ENCODE measurements at regions not wholly inside any gene's neighbourhood (a gene's known extent, or its start where the extent isn't known, plus 50 kb on each side); places are given as distances from the start of the nearest gene placed in this dataset.
"Not testable (repeated sequence)": the region's sequence is repeated elsewhere in the genome, so short reads cannot be mapped to it uniquely, and the experiment has no call there.

DNA sequence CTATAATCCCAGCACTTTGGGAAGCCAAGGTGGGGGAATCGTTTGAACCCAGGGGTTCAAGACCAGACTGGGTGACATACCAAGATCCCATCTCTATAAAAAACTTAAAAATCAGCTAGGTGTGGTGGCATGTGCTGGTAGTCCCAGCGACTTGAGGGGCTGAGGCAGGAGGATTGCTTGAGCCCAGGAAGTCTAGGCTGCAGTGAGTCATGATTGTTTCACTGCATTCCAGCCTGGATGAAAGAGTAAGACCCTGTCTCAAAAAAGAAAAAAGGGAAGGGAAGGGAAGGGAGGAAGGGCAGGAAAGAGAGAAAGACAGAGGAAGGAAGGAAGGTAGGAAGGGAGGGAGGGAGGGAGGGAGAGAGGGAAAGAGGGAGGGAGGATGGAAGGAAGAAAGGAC is 133.7 kb upstream of the LRRN1 start:
- no peak overlapping the region for H3K27ac ChIP-seq (ENCODE audit: low read depth, low read length)
- H3K4me1 ChIP-seq (ENCODE audit: control insufficient read depth, insufficient read depth, low read length) = no peaks in the 10 kb centered on the region
- no peak overlapping the region for H3K4me3 ChIP-seq (ENCODE audit: low read depth, low read length)
- no peak for DNase-seq (ENCODE audit: low read depth in 4 of 6, low spot score in 6 of 6)
- no peaks in the 10 kb centered on the region for H3K27me3 ChIP-seq (ENCODE audit: control insufficient read depth, insufficient read depth, low read length)
- H3K9me3 ChIP-seq (ENCODE audit: control insufficient read depth, insufficient read depth, low read length) = no peaks in the 10 kb centered on the region
- H3K36me3 ChIP-seq (ENCODE audit: control insufficient read depth, insufficient read depth, low read length) = no peaks in the 10 kb centered on the region
- 73% methylated on average over 1 of the region's 2 CpGs for WGBS (ENCODE audit: insufficient coverage)

DNA sequence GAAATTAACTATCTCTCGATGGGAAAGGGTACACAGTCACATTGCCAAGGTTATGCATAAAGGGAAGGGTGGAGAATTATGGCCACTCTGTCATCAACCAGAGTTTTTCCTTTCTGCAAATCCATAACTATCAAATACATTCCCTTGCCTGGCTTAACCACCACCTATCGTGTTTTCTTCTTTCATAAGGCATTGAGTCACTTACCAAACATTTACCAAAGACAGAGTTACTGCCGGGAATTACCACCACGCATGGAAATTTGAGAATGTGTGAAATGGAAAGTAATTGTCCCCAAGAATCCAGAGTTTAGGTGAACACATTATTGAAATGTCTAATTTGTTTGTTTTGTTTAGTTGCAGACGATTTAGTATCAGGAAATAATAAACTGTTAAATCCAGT is 134.3 kb upstream of the LRRN1 start:
- H3K27me3 ChIP-seq (ENCODE audit: control insufficient read depth, insufficient read depth, low read length) = no peaks in the 10 kb centered on the region
- H3K4me3 ChIP-seq (ENCODE audit: low read depth, low read length) = no peak overlapping the region
- no CpG with 5 or more reads among the region's 5 CpGs for WGBS (ENCODE audit: insufficient coverage)
- no peak for DNase-seq (ENCODE audit: low read depth in 4 of 6, low spot score in 6 of 6)
- no peaks in the 10 kb centered on the region for H3K9me3 ChIP-seq (ENCODE audit: control insufficient read depth, insufficient read depth, low read length)
- H3K4me1 ChIP-seq (ENCODE audit: control insufficient read depth, insufficient read depth, low read length) = no peaks in the 10 kb centered on the region
- no peaks in the 10 kb centered on the region for H3K36me3 ChIP-seq (ENCODE audit: control insufficient read depth, insufficient read depth, low read length)
- no peak overlapping the region for H3K27ac ChIP-seq (ENCODE audit: low read depth, low read length)

- Histone ChIP-seq H3K4me1 (ENCODE audit: control insufficient read depth, insufficient read depth, low read length) (no peaks in the 10 kb centered on the region), H3K9me3 (ENCODE audit: control insufficient read depth, insufficient read depth, low read length) (no peaks in the 10 kb centered on the region), H3K27ac (ENCODE audit: low read depth, low read length) (no peak overlapping the region), H3K27me3 (ENCODE audit: control insufficient read depth, insufficient read depth, low read length) (no peaks in the 10 kb centered on the region), H3K4me3 (ENCODE audit: low read depth, low read length) (no peak overlapping the region), H3K36me3 (ENCODE audit: control insufficient read depth, insufficient read depth, low read length) (no peaks in the 10 kb centered on the region)
- DNase-seq (ENCODE audit: low read depth in 4 of 6, low spot score in 6 of 6) = peak in 1 of 6 donors; percentile 39
- no CpG with 5 or more reads among the region's 4 CpGs for WGBS (ENCODE audit: insufficient coverage)
Measured at GRCh38 chr3:3662610-3663009, 136.6 kb upstream of the LRRN1 start.

DNA sequence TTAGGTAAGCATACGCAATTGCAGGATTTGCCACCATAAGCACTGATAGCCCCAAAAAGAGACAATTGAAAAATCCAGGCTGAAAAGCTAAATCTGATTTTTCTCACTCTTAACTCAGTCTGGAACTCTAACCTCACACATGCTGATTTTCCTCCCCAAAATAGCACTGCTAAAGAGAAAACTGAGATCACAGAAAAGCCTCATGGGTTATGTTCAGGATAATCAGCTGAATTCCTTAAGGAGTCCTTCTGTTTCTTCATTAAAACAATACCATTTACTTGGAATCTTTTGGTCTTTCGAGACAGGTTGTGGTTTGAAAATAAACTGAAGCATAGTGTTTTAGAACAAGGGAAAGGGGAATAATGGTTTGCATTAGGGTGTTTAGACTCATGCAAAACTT is 144.3 kb upstream of the LRRN1 start:
- DNase-seq (ENCODE audit: low read depth in 4 of 6, low spot score in 6 of 6) = peak in 2 of 6 donors; percentile 49 to 79
- H3K36me3 ChIP-seq (ENCODE audit: control insufficient read depth, insufficient read depth, low read length) = no peaks in the 10 kb centered on the region
- no peaks in the 10 kb centered on the region for H3K4me1 ChIP-seq (ENCODE audit: control insufficient read depth, insufficient read depth, low read length)
- WGBS (ENCODE audit: insufficient coverage) = 100% methylated on average over 1 of the region's 2 CpGs
- no peak overlapping the region for H3K27ac ChIP-seq (ENCODE audit: low read depth, low read length)
- H3K27me3 ChIP-seq (ENCODE audit: control insufficient read depth, insufficient read depth, low read length) = no peaks in the 10 kb centered on the region
- no peaks in the 10 kb centered on the region for H3K9me3 ChIP-seq (ENCODE audit: control insufficient read depth, insufficient read depth, low read length)
- no peak overlapping the region for H3K4me3 ChIP-seq (ENCODE audit: low read depth, low read length)

DNA sequence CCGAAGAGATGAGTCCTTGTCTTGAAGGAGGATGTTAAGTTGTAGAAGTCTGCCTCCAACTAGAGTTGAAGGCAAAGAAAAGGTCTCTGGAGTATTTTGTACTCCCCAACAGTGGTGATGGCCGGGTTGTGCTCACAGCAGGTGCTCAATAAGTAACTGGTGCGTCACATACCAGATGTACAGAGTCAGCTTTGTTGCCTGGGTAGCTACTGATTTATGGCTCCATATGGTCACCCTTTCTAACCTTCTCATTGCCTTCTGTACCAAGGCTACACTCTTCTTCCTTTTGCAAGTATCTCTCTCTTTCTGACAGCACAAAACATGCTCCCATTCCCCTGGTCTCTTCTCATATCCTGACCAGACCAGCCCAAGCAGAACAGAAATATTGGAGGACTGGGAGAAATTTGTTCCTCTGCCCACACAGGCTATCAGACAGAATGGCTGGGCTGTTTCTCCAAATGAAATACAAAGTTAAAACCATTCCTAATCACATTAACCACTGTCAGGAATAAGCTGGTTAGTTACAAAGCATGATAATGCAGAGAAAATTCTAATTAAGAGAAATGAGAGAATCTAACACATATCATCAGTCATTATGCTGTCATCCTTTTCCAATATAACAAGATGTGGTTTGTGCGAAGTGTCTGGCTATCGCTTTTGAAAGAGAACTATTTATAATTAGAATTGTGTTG is 150.1 kb upstream of the LRRN1 start:
- WGBS (ENCODE audit: insufficient coverage) = 57% methylated on average over 3 of the region's 5 CpGs
- peak in 1 of 6 donors; percentile 53 for DNase-seq (ENCODE audit: low read depth in 4 of 6, low spot score in 6 of 6)
- Histone ChIP-seq H3K36me3 (ENCODE audit: control insufficient read depth, insufficient read depth, low read length) (no peaks in the 10 kb centered on the region), H3K4me1 (ENCODE audit: control insufficient read depth, insufficient read depth, low read length) (no peaks in the 10 kb centered on the region), H3K9me3 (ENCODE audit: control insufficient read depth, insufficient read depth, low read length) (no peaks in the 10 kb centered on the region), H3K4me3 (ENCODE audit: low read depth, low read length) (no peak overlapping the region), H3K27ac (ENCODE audit: low read depth, low read length) (no peak overlapping the region), H3K27me3 (ENCODE audit: control insufficient read depth, insufficient read depth, low read length) (no peaks in the 10 kb centered on the region)

DNA sequence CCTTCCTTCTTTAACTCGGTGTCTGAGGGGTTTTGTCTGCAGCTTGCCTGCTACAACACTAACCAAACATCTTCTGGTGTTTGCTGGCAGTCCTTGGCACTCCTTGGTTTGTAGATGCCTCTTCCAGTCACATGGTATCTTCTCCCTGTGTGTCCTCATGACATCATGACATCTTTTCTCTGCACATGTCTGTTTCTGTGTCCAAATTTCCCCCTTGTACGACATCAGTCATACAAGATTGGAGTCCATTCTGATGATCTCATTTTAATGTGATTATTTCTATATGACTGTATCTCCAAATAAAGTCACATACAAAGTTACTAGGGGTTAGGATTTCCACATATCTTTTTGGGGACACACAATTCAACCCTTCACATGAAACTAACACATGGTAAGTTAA is 152.3 kb upstream of the LRRN1 start:
- DNase-seq (ENCODE audit: low read depth in 4 of 6, low spot score in 6 of 6) = no peak
- WGBS (ENCODE audit: insufficient coverage) = 80% methylated on average over 1 of the region's 2 CpGs
- Histone ChIP-seq H3K9me3 (ENCODE audit: control insufficient read depth, insufficient read depth, low read length) (no peaks in the 10 kb centered on the region), H3K27ac (ENCODE audit: low read depth, low read length) (no peak overlapping the region), H3K36me3 (ENCODE audit: control insufficient read depth, insufficient read depth, low read length) (no peaks in the 10 kb centered on the region), H3K4me1 (ENCODE audit: control insufficient read depth, insufficient read depth, low read length) (no peaks in the 10 kb centered on the region), H3K4me3 (ENCODE audit: low read depth, low read length) (no peak overlapping the region), H3K27me3 (ENCODE audit: control insufficient read depth, insufficient read depth, low read length) (no peaks in the 10 kb centered on the region)

DNA sequence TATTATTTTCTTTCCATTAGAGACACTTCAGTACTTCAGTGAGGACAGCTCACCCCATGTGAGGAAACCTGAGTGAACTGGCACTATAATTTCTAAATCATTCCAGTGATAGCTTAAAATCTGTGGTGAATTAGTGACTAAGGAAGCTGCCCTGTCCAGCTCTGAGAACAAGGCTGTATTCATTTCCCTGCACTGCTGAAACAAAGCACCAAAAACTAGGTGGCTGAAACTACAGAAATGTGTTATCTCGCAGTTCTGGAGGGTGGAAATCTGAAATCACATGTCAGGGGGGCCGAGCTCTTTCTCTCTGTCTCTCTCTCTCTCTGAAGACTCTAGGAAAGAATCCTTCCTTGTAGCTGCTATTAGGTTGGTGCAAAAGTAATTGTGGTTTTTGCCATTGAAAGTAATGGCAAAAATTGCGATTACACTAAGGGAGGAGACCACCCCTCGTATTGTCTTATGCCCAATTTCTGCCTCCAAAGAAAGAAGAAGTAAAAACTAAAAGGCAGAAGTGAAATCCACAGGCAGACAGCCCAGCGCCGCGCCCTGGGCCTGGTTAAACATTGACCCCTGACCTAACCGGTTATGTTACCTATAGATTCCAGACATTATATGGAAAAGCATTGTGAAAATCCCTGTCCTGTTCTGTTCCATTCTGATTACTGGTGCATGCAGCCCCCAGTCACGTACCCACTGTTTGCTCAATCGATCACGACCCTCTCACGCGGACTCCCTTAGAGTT is 153.0 kb upstream of the LRRN1 start:
- DNase-seq (ENCODE audit: low read depth in 4 of 6, low spot score in 6 of 6); H3K36me3 ChIP-seq (ENCODE audit: control insufficient read depth, insufficient read depth, low read length); H3K9me3 ChIP-seq (ENCODE audit: control insufficient read depth, insufficient read depth, low read length); H3K27me3 ChIP-seq (ENCODE audit: control insufficient read depth, insufficient read depth, low read length); H3K4me3 ChIP-seq (ENCODE audit: low read depth, low read length); H3K4me1 ChIP-seq (ENCODE audit: control insufficient read depth, insufficient read depth, low read length); H3K27ac ChIP-seq (ENCODE audit: low read depth, low read length): not testable (repeated sequence)
- WGBS (ENCODE audit: insufficient coverage) = 94% methylated on average over 9 of the region's 13 CpGs

GRCh38 chr3:3641877-3642455 is 157.3 kb upstream of the LRRN1 start:
- H3K4me1 ChIP-seq (ENCODE audit: control insufficient read depth, insufficient read depth, low read length) = no peaks in the 10 kb centered on the region
- H3K36me3 ChIP-seq (ENCODE audit: control insufficient read depth, insufficient read depth, low read length) = no peaks in the 10 kb centered on the region
- no peak overlapping the region for H3K27ac ChIP-seq (ENCODE audit: low read depth, low read length)
- 93% methylated on average over 2 of the region's 5 CpGs for WGBS (ENCODE audit: insufficient coverage)
- H3K27me3 ChIP-seq (ENCODE audit: control insufficient read depth, insufficient read depth, low read length) = no peaks in the 10 kb centered on the region
- H3K4me3 ChIP-seq (ENCODE audit: low read depth, low read length) = no peak overlapping the region
- peak in 2 of 6 donors; percentile 43 to 87 for DNase-seq (ENCODE audit: low read depth in 4 of 6, low spot score in 6 of 6)
- no peaks in the 10 kb centered on the region for H3K9me3 ChIP-seq (ENCODE audit: control insufficient read depth, insufficient read depth, low read length)

DNA sequence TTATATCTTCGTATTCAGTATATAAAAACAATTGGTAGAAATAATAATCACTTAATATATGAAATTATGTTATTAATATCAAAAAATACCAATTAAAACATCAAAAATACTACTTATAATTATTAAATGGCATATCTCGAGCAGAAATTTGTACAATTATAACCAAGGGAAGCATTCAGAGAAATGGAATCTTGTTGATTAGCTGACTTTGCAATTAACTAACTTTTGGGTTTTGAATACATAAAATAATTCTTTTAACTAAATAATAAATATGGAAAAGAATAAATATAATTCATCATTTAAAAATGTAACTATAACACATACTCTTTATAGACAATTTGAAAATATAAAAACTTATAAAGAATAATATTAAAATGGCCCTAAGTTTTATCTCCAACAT is 160.2 kb upstream of the LRRN1 start:
- WGBS (ENCODE audit: insufficient coverage) = no CpG with 5 or more reads among the region's 2 CpGs

DNA sequence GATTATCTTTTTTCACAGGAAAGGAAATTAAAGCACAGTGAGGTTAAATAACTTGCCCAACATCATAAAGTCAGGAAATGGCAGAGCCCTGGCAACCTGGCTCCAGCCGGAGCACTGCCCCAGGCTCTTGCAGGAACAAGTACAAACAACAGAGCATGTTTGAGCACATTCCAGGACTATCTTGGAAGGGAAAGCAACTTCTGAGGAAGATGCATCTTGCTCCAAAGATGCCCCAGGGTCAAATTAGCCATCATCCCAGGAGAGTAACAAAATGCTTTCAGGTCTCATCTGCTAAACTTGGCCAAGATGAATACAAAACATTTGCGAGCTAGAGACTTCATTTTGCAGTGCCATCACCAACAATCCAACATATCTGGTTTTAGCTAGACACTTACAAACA is 162.4 kb upstream of the LRRN1 start:
- Histone ChIP-seq H3K4me3 (ENCODE audit: low read depth, low read length) (no peak overlapping the region), H3K9me3 (ENCODE audit: control insufficient read depth, insufficient read depth, low read length) (no peaks in the 10 kb centered on the region), H3K27ac (ENCODE audit: low read depth, low read length) (no peak overlapping the region), H3K4me1 (ENCODE audit: control insufficient read depth, insufficient read depth, low read length) (no peaks in the 10 kb centered on the region), H3K36me3 (ENCODE audit: control insufficient read depth, insufficient read depth, low read length) (no peaks in the 10 kb centered on the region), H3K27me3 (ENCODE audit: control insufficient read depth, insufficient read depth, low read length) (no peaks in the 10 kb centered on the region)
- WGBS (ENCODE audit: insufficient coverage) = 73% methylated on average over 2 of the region's 2 CpGs
- peak in 1 of 6 donors; percentile 47 for DNase-seq (ENCODE audit: low read depth in 4 of 6, low spot score in 6 of 6)

More for the DNA sequence above, 160.2 kb upstream of the LRRN1 start:
- Histone ChIP-seq H3K4me3 (ENCODE audit: low read depth, low read length) (no peak overlapping the region), H3K27ac (ENCODE audit: low read depth, low read length) (no peak overlapping the region), H3K4me1 (ENCODE audit: control insufficient read depth, insufficient read depth, low read length) (no peaks in the 10 kb centered on the region), H3K36me3 (ENCODE audit: control insufficient read depth, insufficient read depth, low read length) (no peaks in the 10 kb centered on the region), H3K9me3 (ENCODE audit: control insufficient read depth, insufficient read depth, low read length) (no peaks in the 10 kb centered on the region), H3K27me3 (ENCODE audit: control insufficient read depth, insufficient read depth, low read length) (no peaks in the 10 kb centered on the region)
- DNase-seq (ENCODE audit: low read depth in 4 of 6, low spot score in 6 of 6) = no peak

Data from spinal cord (tissue), 9 donors.